Vagina (tissue), 2 donors: ENCODE measurements at regions not wholly inside any gene's neighbourhood (a gene's known extent, or its start where the extent isn't known, plus 50 kb on each side); places are given as distances from the start of the nearest gene placed in this dataset.

Experiments
- DNase-seq, 2 donors: peaks; one replicate each; pipeline ENCODE4 v3.0.0-alpha.2; 2017; ENCODE audit errors: extremely low spot score in 2 of 2
- H3K27ac ChIP-seq: fragments of 200-600 bp; sonication (generic); one replicate; pipeline ENCODE4 v1.5.1; 2019
- H3K27me3 ChIP-seq: fragments of 200-600 bp; sonication (generic); one replicate; pipeline ENCODE4 v1.5.1; 2019
- H3K36me3 ChIP-seq, 2 donors: fragments of 200-600 bp; sonication (generic); one replicate each; pipeline ENCODE4 v1.5.1; 2017 to 2019
- H3K4me1 ChIP-seq: fragments of 200-600 bp; sonication (generic); one replicate; pipeline ENCODE4 v1.5.1; 2019
- H3K4me3 ChIP-seq, 2 donors: fragments of 200-600 bp; sonication (generic); 1 replicate in 1 of 2; 2 replicates in 1 of 2; pipeline ENCODE4 v1.5.1; 2016 to 2019
- H3K9me3 ChIP-seq: fragments of 200-600 bp; sonication (generic); one replicate; pipeline ENCODE4 v1.5.1; 2019
- CTCF ChIP-seq, 3 experiments: fragments of 450-650 bp in 2 of 3; fragments of 200-600 bp in 1 of 3; sonication (generic) in 1 of 3; IDR thresholded peaks; one replicate each; pipeline ENCODE4 v1.5.1; 2017 to 2019; ENCODE audit warnings: antibody characterized with exemption in 3 of 3, mild to moderate bottlenecking in 2 of 3, moderate library complexity in 2 of 3
- POLR2A ChIP-seq, 2 donors: fragments of 450-650 bp; IDR thresholded peaks; one replicate each; pipeline ENCODE4 v1.6.1; 2017; ENCODE audit warnings: antibody characterized with exemption in 2 of 2, mild to moderate bottlenecking in 2 of 2, moderate library complexity in 2 of 2
- POLR2AphosphoS5 ChIP-seq, 2 donors: sonication (generic); formaldehyde crosslinking; IDR thresholded peaks; one replicate each; pipeline ENCODE4 v1.9.0; 2017; ENCODE audit warnings: antibody characterized with exemption in 2 of 2, mild to moderate bottlenecking in 2 of 2, low read depth in 1 of 2; ENCODE audit not compliant: insufficient read depth in 1 of 2
- intact Hi-C: fragments of 100-400 bp; cut with DNase I; formaldehyde crosslinking; loops from one replicate; pipeline ENCODE4 v1.15.1; 2023

- no peak for DNase-seq
- Histone ChIP-seq H3K36me3 (no peaks in the 10 kb centered on the region), H3K9me3 (no peaks in the 10 kb centered on the region), H3K27ac (no peak overlapping the region), H3K4me1 (no peaks in the 10 kb centered on the region), H3K4me3 (no peak overlapping the region), H3K27me3 (no peaks in the 10 kb centered on the region)
- intact Hi-C loops, result no loop called here
- TF ChIP-seq POLR2A (IDR thresholded peaks at IDR 0.05) (no peak), CTCF (IDR thresholded peaks at IDR 0.05) (no peak), POLR2AphosphoS5 (IDR thresholded peaks at IDR 0.05; ENCODE audit: insufficient read depth in 1 of 2, low read depth in 1 of 2) (no peak)
Observed at GRCh38 chr10:63901881-63902280, 380.7 kb downstream of the REEP3 start.

GRCh38 chr10:63910806-63911205, 389.6 kb downstream of the REEP3 start:
- no peak overlapping the region for H3K27ac ChIP-seq
- no peaks in the 10 kb centered on the region for H3K36me3 ChIP-seq
- H3K4me3 ChIP-seq, result no peak overlapping the region
- no peaks in the 10 kb centered on the region for H3K27me3 ChIP-seq
- intact Hi-C loops, result no loop called here
- no peaks in the 10 kb centered on the region for H3K4me1 ChIP-seq
- no peak for TF ChIP-seq CTCF (IDR thresholded peaks at IDR 0.05)
- TF ChIP-seq POLR2A (IDR thresholded peaks at IDR 0.05), result no peak
- no peak for TF ChIP-seq POLR2AphosphoS5 (IDR thresholded peaks at IDR 0.05; ENCODE audit: insufficient read depth in 1 of 2, low read depth in 1 of 2)
- no peak for DNase-seq
- no peaks in the 10 kb centered on the region for H3K9me3 ChIP-seq

GRCh38 chr10:63915240-63915639, 394.0 kb downstream of the REEP3 start:
- DNase-seq, result no peak
- H3K27me3 ChIP-seq, result no peaks in the 10 kb centered on the region
- no peaks in the 10 kb centered on the region for H3K36me3 ChIP-seq
- intact Hi-C loops, result no loop called here
- no peaks in the 10 kb centered on the region for H3K4me1 ChIP-seq
- H3K27ac ChIP-seq, result no peak overlapping the region
- H3K4me3 ChIP-seq, result no peak overlapping the region
- H3K9me3 ChIP-seq, result no peaks in the 10 kb centered on the region
- no peak for TF ChIP-seq POLR2A (IDR thresholded peaks at IDR 0.05)
- TF ChIP-seq CTCF (IDR thresholded peaks at IDR 0.05), result no peak
- TF ChIP-seq POLR2AphosphoS5 (IDR thresholded peaks at IDR 0.05; ENCODE audit: insufficient read depth in 1 of 2, low read depth in 1 of 2), result no peak

GRCh38 chr10:63917363-63917762, 396.2 kb downstream of the REEP3 start:
- Histone ChIP-seq H3K27me3 (no peaks in the 10 kb centered on the region), H3K27ac (no peak overlapping the region), H3K4me1 (no peaks in the 10 kb centered on the region), H3K36me3 (no peaks in the 10 kb centered on the region), H3K4me3 (no peak overlapping the region), H3K9me3 (no peaks in the 10 kb centered on the region)
- intact Hi-C loops, result no loop called here
- DNase-seq, result no peak
- TF ChIP-seq POLR2A (IDR thresholded peaks at IDR 0.05) (no peak), CTCF (IDR thresholded peaks at IDR 0.05) (no peak), POLR2AphosphoS5 (IDR thresholded peaks at IDR 0.05; ENCODE audit: insufficient read depth in 1 of 2, low read depth in 1 of 2) (no peak)

GRCh38 chr10:63919575-63920279, 398.5 kb downstream of the REEP3 start:
- H3K36me3 ChIP-seq, result no peaks in the 10 kb centered on the region
- no peaks in the 10 kb centered on the region for H3K4me1 ChIP-seq
- no peaks in the 10 kb centered on the region for H3K9me3 ChIP-seq
- DNase-seq, result no peak
- H3K27me3 ChIP-seq, result no peaks in the 10 kb centered on the region
- intact Hi-C loops, result no loop called here
- no peak overlapping the region for H3K4me3 ChIP-seq
- H3K27ac ChIP-seq, result no peak overlapping the region
- no peak for TF ChIP-seq POLR2AphosphoS5 (IDR thresholded peaks at IDR 0.05; ENCODE audit: insufficient read depth in 1 of 2, low read depth in 1 of 2)
